SU-DHL-6 (cell line): ENCODE measurements at regions not wholly inside any gene's neighbourhood (a gene's known extent, or its start where the extent isn't known, plus 50 kb on each side); places are given as distances from the start of the nearest gene placed in this dataset.

Experiments used
- H2AFZ ChIP-seq: fragments of 200-600 bp; sonication (generic); 2 replicates; pipeline ENCODE4 v1.6.1; 2014; ENCODE audit warnings: low read depth, mild to moderate bottlenecking, moderate library complexity, mixed read lengths, antibody characterized with exemption, low read length; ENCODE audit not compliant: severe bottlenecking
- H3F3A ChIP-seq: fragments of 200-600 bp; shearing (Covaris generic); 2 replicates; pipeline ENCODE4 v1.6.0; 2016; ENCODE audit warnings: antibody characterized with exemption, mild to moderate bottlenecking; ENCODE audit not compliant: insufficient read depth
- H3K27ac ChIP-seq: fragments of 200-600 bp; sonication (generic); 2 replicates; pipeline ENCODE4 v1.5.1; 2016; ENCODE audit warnings: low read depth, mild to moderate bottlenecking, low read length, moderate library complexity, mixed read lengths
- H3K27me3 ChIP-seq: fragments of 200-600 bp; sonication (generic), shearing (Covaris generic); 2 replicates; pipeline ENCODE4 v1.6.0; 2014; ENCODE audit warnings: mild to moderate bottlenecking, low read length
- H3K36me3 ChIP-seq: fragments of 200-600 bp; sonication (generic); 2 replicates; pipeline ENCODE4 v1.6.1; 2014; ENCODE audit warnings: mild to moderate bottlenecking, low read length, mixed read lengths
- H3K4me2 ChIP-seq: fragments of 300-600, 200-600 bp; shearing (Covaris generic), sonication (generic); 2 replicates; pipeline ENCODE4 v1.6.0; 2014; ENCODE audit warnings: low read length, low read depth, mild to moderate bottlenecking; ENCODE audit not compliant: poor library complexity, severe bottlenecking
- H3K4me3 ChIP-seq: fragments of 200-600 bp; sonication (generic); 2 replicates; pipeline ENCODE4 v1.5.1; 2014; ENCODE audit warnings: antibody characterized with exemption, low read length, mild to moderate bottlenecking, mixed read lengths; ENCODE audit not compliant: insufficient read depth, poor library complexity, severe bottlenecking
- H3K79me2 ChIP-seq: fragments of 200-600 bp; sonication (generic); 2 replicates; pipeline ENCODE4 v1.6.1; 2014; ENCODE audit warnings: mild to moderate bottlenecking, low read length, moderate library complexity; ENCODE audit not compliant: insufficient read depth
- H3K9ac ChIP-seq: fragments of 200-600 bp; sonication (generic); 2 replicates; pipeline ENCODE4 v1.7.0; 2014; ENCODE audit warnings: mild to moderate bottlenecking, low read length
- H3K9me2 ChIP-seq: fragments of 200-600 bp; sonication (generic); replicated peaks from 2 replicates; pipeline ENCODE4 v1.6.1; 2014; ENCODE audit warnings: low read length; ENCODE audit not compliant: insufficient read depth
- H3K9me3 ChIP-seq: fragments of 200-600 bp; sonication (generic); 2 replicates; pipeline ENCODE4 v1.6.1; 2014; ENCODE audit warnings: low read length, mixed read lengths; ENCODE audit not compliant: insufficient read depth
- H4K20me1 ChIP-seq: fragments of 200-600 bp; sonication (generic); 2 replicates; pipeline ENCODE4 v1.6.1; 2014; ENCODE audit warnings: low read depth, mild to moderate bottlenecking, antibody characterized with exemption, low read length, moderate library complexity, mixed read lengths
- CTCF ChIP-seq: fragments of 200-600 bp; sonication (generic); IDR thresholded peaks from one replicate; pipeline ENCODE4 v1.5.1; 2017; ENCODE audit warnings: antibody characterized with exemption, mild to moderate bottlenecking, low read length, moderate library complexity; ENCODE audit not compliant: insufficient read depth, poor library complexity, severe bottlenecking
- EZH2phosphoT487 ChIP-seq: fragments of 200-600 bp; sonication (generic), shearing (Covaris generic); conservative IDR thresholded peaks from 2 replicates; pipeline ENCODE4 v1.6.1; 2018; ENCODE audit warnings: mild to moderate bottlenecking, antibody characterized with exemption, low read length, moderate library complexity, mixed read lengths

GRCh38 chr12:13289653-13290289 lies 93.2 kb downstream of the EMP1 start:
- Histone ChIP-seq H3K9me3 (no peaks in the 10 kb centered on the region), H3K36me3 (no peaks in the 10 kb centered on the region), H3K9me2 (no peaks in the 10 kb centered on the region), H3K9ac (no peak overlapping the region), H3K27me3 (no peaks in the 10 kb centered on the region), H4K20me1 (no peaks in the 10 kb centered on the region), H2AFZ (no peak overlapping the region), H3K4me2 (no peak overlapping the region), H3K4me3 (no peak overlapping the region), H3K27ac (no peak overlapping the region), H3F3A (no peaks in the 10 kb centered on the region), H3K79me2 (no peaks in the 10 kb centered on the region)
- no peak for TF ChIP-seq CTCF
- TF ChIP-seq EZH2phosphoT487 = no peak

- Histone ChIP-seq H3K36me3 (no peaks in the 10 kb centered on the region), H3K9me2 (no peaks in the 10 kb centered on the region), H2AFZ (no peak overlapping the region), H3K9ac (no peak overlapping the region), H4K20me1 (no peaks in the 10 kb centered on the region), H3K27me3 (no peaks in the 10 kb centered on the region), H3K4me3 (no peak overlapping the region), H3K9me3 (no peaks in the 10 kb centered on the region), H3K4me2 (no peak overlapping the region), H3K79me2 (no peaks in the 10 kb centered on the region), H3K27ac (no peak overlapping the region), H3F3A (no peaks in the 10 kb centered on the region)
- TF ChIP-seq EZH2phosphoT487 = no peak
- no peak for TF ChIP-seq CTCF
Measured at GRCh38 chr12:13288937-13289652, 92.6 kb downstream of the EMP1 start.

GRCh38 chr12:13288501-13288900 lies 92.0 kb downstream of the EMP1 start:
- H3K9ac ChIP-seq = no peak overlapping the region
- TF ChIP-seq EZH2phosphoT487 (no peak), CTCF (no peak)
- H2AFZ ChIP-seq = no peak overlapping the region
- H3K9me2 ChIP-seq = no peaks in the 10 kb centered on the region
- no peaks in the 10 kb centered on the region for H3K9me3 ChIP-seq
- no peaks in the 10 kb centered on the region for H3K36me3 ChIP-seq
- no peaks in the 10 kb centered on the region for H3K79me2 ChIP-seq
- H3K27me3 ChIP-seq = no peaks in the 10 kb centered on the region
- H3K4me2 ChIP-seq = no peak overlapping the region
- H3F3A ChIP-seq = no peaks in the 10 kb centered on the region
- no peaks in the 10 kb centered on the region for H4K20me1 ChIP-seq
- H3K27ac ChIP-seq = no peak overlapping the region
- H3K4me3 ChIP-seq = no peak overlapping the region
